Neutrophil (primary cell): ENCODE measurements at regions not wholly inside any gene's neighbourhood (a gene's known extent, or its start where the extent isn't known, plus 50 kb on each side); places are given as distances from the start of the nearest gene placed in this dataset.

Experiments used
- H3K27ac ChIP-seq: fragments of 200-600 bp; sonication (generic); 2 replicates; pipeline ENCODE4 v1.5.1; 2016; ENCODE audit warnings: mild to moderate bottlenecking, moderate library complexity
- H3K27me3 ChIP-seq: fragments of 200-600 bp; sonication (generic); 2 replicates; pipeline ENCODE4 v1.6.0; 2016; ENCODE audit warnings: mild to moderate bottlenecking
- H3K36me3 ChIP-seq: fragments of 200-600 bp; sonication (generic); 2 replicates; pipeline ENCODE4 v1.5.1; 2017
- H3K4me1 ChIP-seq, 2 experiments: fragments of 200-600 bp in 1 of 2; sonication (generic) in 1 of 2; 1 replicate in 1 of 2; 2 replicates in 1 of 2; pipeline versions ENCODE4 v1.5.1 to v1.6.1; 2013 to 2016; ENCODE audit warnings: low read depth in 1 of 2, low read length in 1 of 2, mild to moderate bottlenecking in 1 of 2, moderate library complexity in 1 of 2; ENCODE audit not compliant: control insufficient read depth in 1 of 2, insufficient read depth in 1 of 2
- H3K4me3 ChIP-seq, 2 experiments: fragments of 200-600 bp in 1 of 2; sonication (generic) in 1 of 2; 1 replicate in 1 of 2; 2 replicates in 1 of 2; pipeline ENCODE4 v1.5.1; 2013 to 2016; ENCODE audit warnings: low read depth in 1 of 2, low read length in 1 of 2, mild to moderate bottlenecking in 1 of 2, moderate library complexity in 1 of 2
- H3K9me3 ChIP-seq: fragments of 200-600 bp; sonication (generic); 2 replicates; pipeline ENCODE4 v1.5.1; 2016
- CTCF ChIP-seq: fragments of 200-600 bp; sonication (generic); IDR thresholded peaks from 2 replicates; pipeline ENCODE4 v1.5.1; 2016; ENCODE audit warnings: antibody characterized with exemption

GRCh38 chr5:165351342-165351741 is 1845.9 kb downstream of the MAT2B start:
- no peak for TF ChIP-seq CTCF
- H3K27ac ChIP-seq: no peak overlapping the region
- no peak overlapping the region for H3K4me3 ChIP-seq
- no peaks in the 10 kb centered on the region for H3K4me1 ChIP-seq
- no peaks in the 10 kb centered on the region for H3K27me3 ChIP-seq
- H3K9me3 ChIP-seq: no peaks in the 10 kb centered on the region
- H3K36me3 ChIP-seq: no peaks in the 10 kb centered on the region

- Histone ChIP-seq H3K9me3 (no peaks in the 10 kb centered on the region), H3K36me3 (no peaks in the 10 kb centered on the region), H3K27ac (no peak overlapping the region), H3K4me1 (peaks cover 12 to 13% of the 10 kb centered on the region in 2 experiments), H3K4me3 (no peak overlapping the region), H3K27me3 (no peaks in the 10 kb centered on the region)
- no peak for TF ChIP-seq CTCF
Observed at GRCh38 chr5:165360366-165360765, 1854.9 kb downstream of the MAT2B start.

- no peak overlapping the region for H3K27ac ChIP-seq
- H3K4me1 ChIP-seq: peaks cover 12 to 13% of the 10 kb centered on the region in 2 experiments
- no peak for TF ChIP-seq CTCF
Observed at GRCh38 chr5:165360784-165361542, 1855.5 kb downstream of the MAT2B start.

GRCh38 chr5:165370233-165370632 is 1864.8 kb downstream of the MAT2B start:
- no peak overlapping the region for H3K27ac ChIP-seq
- H3K27me3 ChIP-seq: no peaks in the 10 kb centered on the region
- TF ChIP-seq CTCF: no peak
- no peaks in the 10 kb centered on the region for H3K9me3 ChIP-seq
- no peaks in the 10 kb centered on the region for H3K36me3 ChIP-seq
- no peak overlapping the region for H3K4me3 ChIP-seq
- H3K4me1 ChIP-seq: no peaks in the 10 kb centered on the region

More at GRCh38 chr5:165360784-165361542, 1855.5 kb downstream of the MAT2B start:
- no peaks in the 10 kb centered on the region for H3K9me3 ChIP-seq
- H3K27me3 ChIP-seq: no peaks in the 10 kb centered on the region
- H3K36me3 ChIP-seq: no peaks in the 10 kb centered on the region
- H3K4me3 ChIP-seq: no peak overlapping the region

- TF ChIP-seq CTCF: no peak
- H3K4me3 ChIP-seq: no peak overlapping the region
- H3K36me3 ChIP-seq: no peaks in the 10 kb centered on the region
Observed at GRCh38 chr5:165370794-165371193, 1865.4 kb downstream of the MAT2B start.

More at GRCh38 chr5:165370794-165371193, 1865.4 kb downstream of the MAT2B start:
- Histone ChIP-seq H3K4me1 (no peaks in the 10 kb centered on the region), H3K27me3 (no peaks in the 10 kb centered on the region), H3K27ac (no peak overlapping the region), H3K9me3 (no peaks in the 10 kb centered on the region)
